GM12864 (cell line): ENCODE measurements at regions not wholly inside any gene's neighbourhood (a gene's known extent, or its start where the extent isn't known, plus 50 kb on each side); places are given as distances from the start of the nearest gene placed in this dataset.

Experiments
- DNase-seq: peaks from one replicate; pipeline ENCODE4 v3.0.0-alpha.2; 2011; ENCODE audit warnings: low read depth
- H3K4me3 ChIP-seq: 2 replicates; pipeline ENCODE4 v1.5.1; 2011; ENCODE audit warnings: mild to moderate bottlenecking, low read depth, low read length, control low read depth
- TF ChIP-seq, protein P1 (sequence below): IDR thresholded peaks from 2 replicates; pipeline ENCODE4 v1.5.1; 2011; ENCODE audit warnings: low read depth, mild to moderate bottlenecking, moderate library complexity, low read length, control low read depth, inconsistent platforms; ENCODE audit errors: missing control alignments

DNA sequence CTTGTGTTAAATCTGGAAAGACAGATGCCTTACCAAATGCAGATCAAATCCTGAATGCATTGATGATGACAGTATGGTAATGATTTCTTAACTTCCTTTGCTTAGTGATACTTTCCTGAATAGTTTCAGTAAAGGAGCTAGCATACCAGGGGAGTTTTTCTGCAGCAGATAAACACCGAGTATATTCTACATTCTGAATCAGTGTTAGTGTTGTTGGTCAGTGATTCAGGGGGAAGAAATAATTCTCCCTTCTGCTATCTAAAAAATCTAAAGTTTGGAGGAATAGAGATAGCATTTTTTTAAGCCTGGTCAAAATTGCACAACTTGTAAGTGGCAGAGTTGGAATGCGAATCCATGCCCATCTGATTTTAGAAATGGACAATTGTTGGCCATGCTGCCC is 512.2 kb upstream of the MARCKS start:
- H3K4me3 ChIP-seq: no peak overlapping the region
- TF ChIP-seq, protein P1, sequence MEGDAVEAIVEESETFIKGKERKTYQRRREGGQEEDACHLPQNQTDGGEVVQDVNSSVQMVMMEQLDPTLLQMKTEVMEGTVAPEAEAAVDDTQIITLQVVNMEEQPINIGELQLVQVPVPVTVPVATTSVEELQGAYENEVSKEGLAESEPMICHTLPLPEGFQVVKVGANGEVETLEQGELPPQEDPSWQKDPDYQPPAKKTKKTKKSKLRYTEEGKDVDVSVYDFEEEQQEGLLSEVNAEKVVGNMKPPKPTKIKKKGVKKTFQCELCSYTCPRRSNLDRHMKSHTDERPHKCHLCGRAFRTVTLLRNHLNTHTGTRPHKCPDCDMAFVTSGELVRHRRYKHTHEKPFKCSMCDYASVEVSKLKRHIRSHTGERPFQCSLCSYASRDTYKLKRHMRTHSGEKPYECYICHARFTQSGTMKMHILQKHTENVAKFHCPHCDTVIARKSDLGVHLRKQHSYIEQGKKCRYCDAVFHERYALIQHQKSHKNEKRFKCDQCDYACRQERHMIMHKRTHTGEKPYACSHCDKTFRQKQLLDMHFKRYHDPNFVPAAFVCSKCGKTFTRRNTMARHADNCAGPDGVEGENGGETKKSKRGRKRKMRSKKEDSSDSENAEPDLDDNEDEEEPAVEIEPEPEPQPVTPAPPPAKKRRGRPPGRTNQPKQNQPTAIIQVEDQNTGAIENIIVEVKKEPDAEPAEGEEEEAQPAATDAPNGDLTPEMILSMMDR: no peak
- DNase-seq: no peak

DNA sequence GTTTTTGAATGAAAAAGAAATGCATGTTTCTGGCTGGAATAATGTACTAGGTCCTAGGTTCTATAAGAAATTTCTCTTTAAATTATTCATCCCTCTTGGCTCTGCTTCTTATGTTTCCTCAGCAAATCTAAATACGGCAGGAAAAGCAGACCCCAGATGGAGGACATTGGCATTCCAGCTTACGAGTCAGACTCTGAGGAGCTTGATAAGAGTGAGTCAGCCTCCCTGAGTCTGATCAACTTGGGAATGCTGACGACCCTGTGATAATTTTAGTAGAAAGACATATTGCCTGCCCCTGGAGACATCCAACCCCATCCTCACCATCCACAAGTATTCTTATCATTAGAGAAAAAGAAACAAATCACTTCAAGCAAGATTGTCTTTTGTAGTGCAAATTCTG is 509.7 kb upstream of the MARCKS start:
- no peak overlapping the region for H3K4me3 ChIP-seq
- no peak for DNase-seq
- TF ChIP-seq, protein P1: no peak

DNA sequence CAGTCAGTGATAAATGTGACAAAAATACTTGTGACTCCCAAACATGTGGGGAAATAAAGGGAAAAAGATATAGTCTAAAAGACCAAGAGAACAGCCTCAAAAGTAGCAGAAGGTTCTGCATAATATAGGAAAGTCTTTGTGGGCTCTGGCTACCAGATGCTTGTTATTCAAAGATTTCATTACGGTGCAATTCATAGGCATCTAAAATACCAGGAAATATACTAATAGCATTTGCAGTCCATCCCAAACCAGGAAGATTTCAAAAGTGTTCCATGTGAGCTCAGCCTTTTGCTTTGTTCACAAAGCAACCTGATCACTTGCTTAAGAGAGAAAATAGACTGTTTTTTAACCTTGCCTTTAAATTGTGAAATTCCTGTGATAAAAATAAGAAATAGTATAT is 506.7 kb upstream of the MARCKS start:
- DNase-seq: no peak
- TF ChIP-seq, protein P1: no peak
- no peak overlapping the region for H3K4me3 ChIP-seq

DNA sequence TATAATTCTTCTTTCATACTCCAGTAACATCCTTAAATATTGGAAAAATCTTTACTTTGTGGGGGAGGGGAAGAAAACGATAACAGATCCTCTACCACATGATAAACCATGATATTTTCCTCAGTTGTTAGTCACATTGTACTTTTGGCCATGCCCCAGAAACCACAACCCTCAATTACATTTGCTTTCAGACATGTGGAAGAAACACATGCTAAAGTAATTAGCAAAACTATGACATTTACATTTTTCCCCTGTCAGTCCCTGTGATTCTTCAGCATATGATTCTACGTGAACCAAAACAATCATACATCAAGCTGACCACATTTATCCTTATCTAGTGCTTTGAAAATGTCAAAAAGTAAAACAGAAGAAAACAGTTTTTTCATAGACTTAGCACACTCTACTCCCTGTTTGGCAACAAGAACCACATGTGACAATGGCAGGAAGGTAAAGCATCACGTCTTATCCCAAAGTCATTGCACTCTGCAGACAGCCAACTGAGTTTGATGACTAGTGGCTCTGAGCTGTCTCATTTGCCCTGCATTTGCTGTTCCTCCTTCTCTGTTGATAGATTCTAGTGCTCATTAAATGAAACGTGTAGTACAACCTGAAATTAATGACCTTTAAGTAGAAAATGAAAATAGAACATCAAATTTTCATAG is 505.8 kb upstream of the MARCKS start:
- TF ChIP-seq, protein P1: no peak
- no peak overlapping the region for H3K4me3 ChIP-seq
- no peak for DNase-seq

DNA sequence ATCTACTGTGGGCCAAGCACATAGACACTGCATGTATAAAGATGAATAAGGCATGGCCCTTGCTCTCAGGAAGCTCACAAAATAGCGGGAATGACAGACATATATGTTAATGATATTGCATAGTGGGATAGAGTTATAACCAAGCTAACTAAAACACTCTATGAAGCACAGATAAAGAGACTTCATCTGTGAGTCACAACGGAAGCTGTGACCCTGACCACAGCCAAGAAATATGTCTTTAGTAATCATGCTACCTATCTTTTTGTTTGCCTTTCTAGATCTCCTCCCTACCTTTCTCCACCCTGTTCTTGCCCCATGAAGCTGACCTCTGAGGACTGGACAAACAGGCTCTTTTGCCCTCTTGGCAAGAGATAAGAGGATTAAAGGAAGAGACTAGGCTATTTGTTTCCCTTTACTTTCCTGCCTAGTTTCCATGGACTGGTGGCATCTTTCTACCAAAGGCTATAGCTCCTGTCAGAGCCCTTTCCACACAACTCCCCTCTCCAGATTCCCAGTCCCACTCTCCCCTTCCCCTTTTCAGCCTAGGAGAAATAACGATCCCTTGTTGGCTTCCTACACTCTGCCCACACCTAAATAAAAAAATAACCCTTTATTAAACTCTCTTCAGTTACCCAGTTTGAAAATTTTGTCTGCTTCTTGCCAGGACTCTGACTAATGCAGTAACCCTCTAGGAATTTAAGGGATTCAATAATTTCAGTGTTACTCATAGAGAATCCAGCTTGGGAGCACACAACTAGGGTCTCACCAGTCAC is 504.9 kb upstream of the MARCKS start:
- H3K4me3 ChIP-seq: no peak overlapping the region
- DNase-seq: no peak
- TF ChIP-seq, protein P1: no peak

DNA sequence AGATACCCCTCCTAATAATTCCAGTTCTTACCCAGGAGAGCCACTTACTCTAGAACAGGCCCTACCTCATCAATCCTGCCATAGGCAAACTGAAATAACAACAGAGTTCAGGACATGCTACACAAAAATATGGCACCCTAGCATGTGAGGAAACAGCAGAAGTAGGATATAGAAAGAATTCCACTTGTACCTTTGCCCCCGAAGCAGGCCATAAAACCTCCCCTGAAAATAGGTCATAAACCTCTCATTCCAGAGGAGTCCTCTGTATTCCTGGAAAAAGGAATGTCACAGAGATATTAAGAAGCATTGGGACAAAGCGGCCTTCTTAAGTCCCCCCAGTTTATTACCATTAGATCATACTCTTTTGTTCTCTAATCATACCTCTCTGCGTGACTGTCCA is 504.3 kb upstream of the MARCKS start:
- H3K4me3 ChIP-seq: no peak overlapping the region
- DNase-seq: no peak
- TF ChIP-seq, protein P1: no peak
